Lower leg skin (tissue), 3 donors: ENCODE measurements at regions not wholly inside any gene's neighbourhood (a gene's known extent, or its start where the extent isn't known, plus 50 kb on each side); places are given as distances from the start of the nearest gene placed in this dataset.

Experiments used
- POLR2A ChIP-seq, 2 donors: fragments of 450-650 bp; IDR thresholded peaks; one replicate each; pipeline ENCODE4 v1.6.1; 2016 to 2017; ENCODE audit warnings: antibody characterized with exemption in 2 of 2, mild to moderate bottlenecking in 1 of 2, moderate library complexity in 1 of 2
- TF ChIP-seq, protein P1 (sequence below), 3 donors: fragments of 450-650 bp; IDR thresholded peaks; one replicate each; pipeline ENCODE4 v1.5.1; 2016; ENCODE audit warnings: antibody characterized with exemption in 3 of 3, mild to moderate bottlenecking in 3 of 3, moderate library complexity in 2 of 3

GRCh38 chr22:49561976-49562375 is 265.7 kb downstream of the BRD1 start:
- TF ChIP-seq, protein P1, sequence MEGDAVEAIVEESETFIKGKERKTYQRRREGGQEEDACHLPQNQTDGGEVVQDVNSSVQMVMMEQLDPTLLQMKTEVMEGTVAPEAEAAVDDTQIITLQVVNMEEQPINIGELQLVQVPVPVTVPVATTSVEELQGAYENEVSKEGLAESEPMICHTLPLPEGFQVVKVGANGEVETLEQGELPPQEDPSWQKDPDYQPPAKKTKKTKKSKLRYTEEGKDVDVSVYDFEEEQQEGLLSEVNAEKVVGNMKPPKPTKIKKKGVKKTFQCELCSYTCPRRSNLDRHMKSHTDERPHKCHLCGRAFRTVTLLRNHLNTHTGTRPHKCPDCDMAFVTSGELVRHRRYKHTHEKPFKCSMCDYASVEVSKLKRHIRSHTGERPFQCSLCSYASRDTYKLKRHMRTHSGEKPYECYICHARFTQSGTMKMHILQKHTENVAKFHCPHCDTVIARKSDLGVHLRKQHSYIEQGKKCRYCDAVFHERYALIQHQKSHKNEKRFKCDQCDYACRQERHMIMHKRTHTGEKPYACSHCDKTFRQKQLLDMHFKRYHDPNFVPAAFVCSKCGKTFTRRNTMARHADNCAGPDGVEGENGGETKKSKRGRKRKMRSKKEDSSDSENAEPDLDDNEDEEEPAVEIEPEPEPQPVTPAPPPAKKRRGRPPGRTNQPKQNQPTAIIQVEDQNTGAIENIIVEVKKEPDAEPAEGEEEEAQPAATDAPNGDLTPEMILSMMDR (IDR thresholded peaks at IDR 0.05): no peak
- TF ChIP-seq POLR2A (IDR thresholded peaks at IDR 0.05): no peak
